Spleen (tissue), 7 donors: ENCODE measurements at regions not wholly inside any gene's neighbourhood (a gene's known extent, or its start where the extent isn't known, plus 50 kb on each side); places are given as distances from the start of the nearest gene placed in this dataset.

Experiments
- POLR2A ChIP-seq, 3 donors: fragments of 450-650 bp; IDR thresholded peaks; one replicate each; pipeline ENCODE4 v1.5.1; 2017; ENCODE audit warnings: antibody characterized with exemption in 3 of 3, mild to moderate bottlenecking in 1 of 3
- POLR2AphosphoS5 ChIP-seq, 3 donors: sonication (generic); formaldehyde crosslinking; IDR thresholded peaks; one replicate each; pipeline ENCODE4 v1.5.1; 2017; ENCODE audit warnings: antibody characterized with exemption in 3 of 3
- TF ChIP-seq, protein P1 (sequence below), 11 experiments: fragments of 200-600 bp in 7 of 11; fragments of 450-650 bp in 4 of 11; sonication (generic) in 4 of 11; IDR thresholded peaks in 8 of 11; conservative IDR thresholded peaks in 3 of 11; 1 replicate in 7 of 11; 2 replicates in 4 of 11; pipeline versions ENCODE4 v1.4.0 to v1.8.0; 2016 to 2021; ENCODE audit warnings: antibody characterized with exemption in 11 of 11, inconsistent platforms in 4 of 11, mild to moderate bottlenecking in 1 of 11
- donor health status: DM: no; HTN: no; CAD: no; lungs with moderate emphysema.
- donor health status: DM: no; HTN: no; CAD: no.
- donor health status: DM: no; HTN: no; CAD: no.

DNA sequence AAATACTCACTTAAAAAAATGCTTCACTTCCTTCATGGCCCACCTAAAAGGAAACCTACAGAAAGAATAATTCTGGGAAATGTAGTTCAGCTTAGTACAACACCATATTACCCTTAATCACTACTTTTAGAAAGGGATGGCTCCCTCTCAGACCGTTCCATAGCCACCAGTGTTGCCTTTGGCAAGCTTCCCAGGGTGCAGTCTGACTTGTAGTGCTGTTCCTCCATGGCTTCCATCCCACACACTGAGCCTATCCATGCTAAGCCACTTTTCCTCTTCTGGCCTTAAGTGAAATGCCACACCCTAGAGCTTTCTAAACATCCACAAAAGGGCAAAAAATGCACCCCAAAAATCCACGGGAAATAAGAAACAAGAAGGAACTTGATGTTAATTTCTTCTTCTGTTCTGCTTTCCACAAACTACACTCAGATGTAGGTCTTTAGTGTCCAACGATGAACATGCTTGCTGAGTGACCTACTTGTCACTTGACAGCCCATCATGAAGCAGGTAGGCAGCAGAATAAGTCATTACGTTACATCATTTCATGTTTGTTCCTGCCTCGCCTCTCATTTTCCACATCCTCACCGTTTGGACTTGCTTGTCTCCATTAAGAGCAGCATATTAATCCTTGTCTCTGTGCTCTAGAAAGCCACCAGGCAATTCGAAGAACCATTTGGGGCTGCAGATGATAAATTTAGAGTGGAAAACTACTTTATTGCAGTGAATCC lies 391.1 kb upstream of the GRAMD2B start:
- TF ChIP-seq, protein P1, sequence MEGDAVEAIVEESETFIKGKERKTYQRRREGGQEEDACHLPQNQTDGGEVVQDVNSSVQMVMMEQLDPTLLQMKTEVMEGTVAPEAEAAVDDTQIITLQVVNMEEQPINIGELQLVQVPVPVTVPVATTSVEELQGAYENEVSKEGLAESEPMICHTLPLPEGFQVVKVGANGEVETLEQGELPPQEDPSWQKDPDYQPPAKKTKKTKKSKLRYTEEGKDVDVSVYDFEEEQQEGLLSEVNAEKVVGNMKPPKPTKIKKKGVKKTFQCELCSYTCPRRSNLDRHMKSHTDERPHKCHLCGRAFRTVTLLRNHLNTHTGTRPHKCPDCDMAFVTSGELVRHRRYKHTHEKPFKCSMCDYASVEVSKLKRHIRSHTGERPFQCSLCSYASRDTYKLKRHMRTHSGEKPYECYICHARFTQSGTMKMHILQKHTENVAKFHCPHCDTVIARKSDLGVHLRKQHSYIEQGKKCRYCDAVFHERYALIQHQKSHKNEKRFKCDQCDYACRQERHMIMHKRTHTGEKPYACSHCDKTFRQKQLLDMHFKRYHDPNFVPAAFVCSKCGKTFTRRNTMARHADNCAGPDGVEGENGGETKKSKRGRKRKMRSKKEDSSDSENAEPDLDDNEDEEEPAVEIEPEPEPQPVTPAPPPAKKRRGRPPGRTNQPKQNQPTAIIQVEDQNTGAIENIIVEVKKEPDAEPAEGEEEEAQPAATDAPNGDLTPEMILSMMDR (IDR thresholded peaks at IDR 0.05 in 8 of 11, conservative IDR thresholded peaks at IDR 0.05 in 3 of 11), result no peak
- TF ChIP-seq POLR2A (IDR thresholded peaks at IDR 0.05) (no peak), POLR2AphosphoS5 (IDR thresholded peaks at IDR 0.05) (no peak)
